ENCODE measurements at regions not wholly inside any gene's neighbourhood (a gene's known extent, or its start where the extent isn't known, plus 50 kb on each side); places are given as distances from the start of the nearest gene placed in this dataset.

- TF ChIP-seq CTCF (conservative IDR thresholded peaks at IDR 0.05; ENCODE audit: low read depth, low read length) = no peak
- TF ChIP-seq POLR2A (IDR thresholded peaks at IDR 0.05; ENCODE audit: low read depth, low read length) = no peak
- TF ChIP-seq CHD1 (IDR thresholded peaks at IDR 0.05; ENCODE audit: low read depth, low read length) = no peak
- TF ChIP-seq FOS (IDR thresholded peaks at IDR 0.05; ENCODE audit: low read depth, low read length) = no peak
- TF ChIP-seq CEBPB (IDR thresholded peaks at IDR 0.05; ENCODE audit: low read depth, low read length) = no peak
- no peak for TF ChIP-seq RFX5 (IDR thresholded peaks at IDR 0.05; ENCODE audit: low read depth, low read length)
- TF ChIP-seq RAD21 (IDR thresholded peaks at IDR 0.05; ENCODE audit: low read length) = no peak
- no peak for TF ChIP-seq MAFK (IDR thresholded peaks at IDR 0.05; ENCODE audit: low read depth, low read length)
- no peak for TF ChIP-seq BHLHE40 (IDR thresholded peaks at IDR 0.05; ENCODE audit: low read depth, low read length)
- no peak for TF ChIP-seq USF2 (IDR thresholded peaks at IDR 0.05; ENCODE audit: low read depth, low read length)
- no peak for TF ChIP-seq MAZ (IDR thresholded peaks at IDR 0.05; ENCODE audit: borderline replicate concordance, low read depth, low read length)
- no peak for TF ChIP-seq SMC3 (IDR thresholded peaks at IDR 0.05; ENCODE audit: low read depth, low read length)
- TF ChIP-seq RCOR1 (IDR thresholded peaks at IDR 0.05; ENCODE audit: insufficient replicate concordance, low read length) = no peak
Measured at GRCh38 chr18:61948846-61949438, 56.1 kb upstream of the RNF152 start.

Data from IMR-90 (cell line).